Inflammatory macrophage (primary cell): ENCODE measurements at regions not wholly inside any gene's neighbourhood (a gene's known extent, or its start where the extent isn't known, plus 50 kb on each side); places are given as distances from the start of the nearest gene placed in this dataset.
A peak's percentile ranks its signal among the peaks of the same experiment; 100 is the strongest.

Experiments used
- DNase-seq, 2 donors: peaks; one replicate each; pipeline ENCODE4 v3.0.0-alpha.2; 2020 to 2022

- DNase-seq, result peak; percentile 52 to 87
Observed at GRCh38 chr12:111221062-111222026, 147.6 kb downstream of the PHETA1 start.

DNA sequence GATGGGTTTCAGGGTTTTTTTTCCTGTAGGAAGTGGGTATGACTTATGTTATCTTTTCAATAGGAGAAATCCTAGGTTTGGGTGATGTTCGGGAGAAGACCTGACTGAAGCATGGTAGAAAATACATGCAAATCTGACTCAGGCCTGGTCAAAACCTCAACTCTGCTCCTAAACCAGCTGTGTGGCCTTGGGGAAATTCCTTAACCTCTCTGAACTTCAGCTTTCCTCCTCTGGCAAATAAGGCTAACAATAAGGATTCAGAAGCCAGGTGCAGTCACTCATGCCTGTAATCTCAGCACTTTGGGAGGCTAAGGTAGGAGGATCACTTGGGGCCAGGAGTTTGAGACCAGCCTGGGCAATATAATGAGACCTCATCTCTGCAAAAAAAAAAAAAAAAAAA is 148.5 kb downstream of the PHETA1 start:
- no peak for DNase-seq

DNA sequence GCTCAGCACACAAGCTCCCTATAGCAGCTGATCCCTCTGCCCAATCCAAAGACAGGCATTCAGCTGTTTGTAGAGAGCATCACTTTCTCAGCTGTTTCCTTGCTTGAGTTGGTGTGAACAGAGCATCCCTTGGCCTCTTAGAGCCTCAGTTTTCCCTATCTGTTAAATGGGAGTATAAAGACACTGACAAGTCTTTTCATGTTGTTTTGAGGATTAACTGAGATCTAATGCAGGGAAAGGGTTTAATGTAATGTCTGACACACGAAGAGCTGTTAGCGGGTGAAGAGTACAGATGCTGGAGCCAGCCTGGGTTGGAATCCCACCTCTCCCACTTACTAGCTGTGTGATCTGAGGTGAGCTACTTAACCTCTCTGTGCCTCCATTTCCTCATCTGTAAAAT is 149.5 kb downstream of the PHETA1 start:
- no peak for DNase-seq

DNA sequence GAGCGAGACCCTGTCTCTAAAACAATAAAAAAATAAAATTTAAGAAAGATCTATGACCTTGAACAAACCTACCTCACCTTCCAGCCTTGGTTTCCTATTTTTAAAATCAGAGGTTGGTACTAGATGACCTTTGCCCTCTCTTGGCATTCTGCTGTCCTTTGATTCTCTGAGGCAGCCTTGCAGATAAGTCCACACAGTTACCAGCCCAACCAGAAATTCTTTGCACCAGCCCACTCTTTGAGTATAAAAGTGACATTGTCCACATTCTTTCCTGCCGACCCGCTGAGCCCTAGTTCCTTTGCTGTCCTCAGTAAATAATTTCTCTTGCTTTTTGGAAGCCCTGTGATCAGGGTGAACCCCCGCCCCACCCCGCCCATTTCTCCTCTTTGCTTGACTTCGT is 150.4 kb downstream of the PHETA1 start:
- no peak for DNase-seq

DNA sequence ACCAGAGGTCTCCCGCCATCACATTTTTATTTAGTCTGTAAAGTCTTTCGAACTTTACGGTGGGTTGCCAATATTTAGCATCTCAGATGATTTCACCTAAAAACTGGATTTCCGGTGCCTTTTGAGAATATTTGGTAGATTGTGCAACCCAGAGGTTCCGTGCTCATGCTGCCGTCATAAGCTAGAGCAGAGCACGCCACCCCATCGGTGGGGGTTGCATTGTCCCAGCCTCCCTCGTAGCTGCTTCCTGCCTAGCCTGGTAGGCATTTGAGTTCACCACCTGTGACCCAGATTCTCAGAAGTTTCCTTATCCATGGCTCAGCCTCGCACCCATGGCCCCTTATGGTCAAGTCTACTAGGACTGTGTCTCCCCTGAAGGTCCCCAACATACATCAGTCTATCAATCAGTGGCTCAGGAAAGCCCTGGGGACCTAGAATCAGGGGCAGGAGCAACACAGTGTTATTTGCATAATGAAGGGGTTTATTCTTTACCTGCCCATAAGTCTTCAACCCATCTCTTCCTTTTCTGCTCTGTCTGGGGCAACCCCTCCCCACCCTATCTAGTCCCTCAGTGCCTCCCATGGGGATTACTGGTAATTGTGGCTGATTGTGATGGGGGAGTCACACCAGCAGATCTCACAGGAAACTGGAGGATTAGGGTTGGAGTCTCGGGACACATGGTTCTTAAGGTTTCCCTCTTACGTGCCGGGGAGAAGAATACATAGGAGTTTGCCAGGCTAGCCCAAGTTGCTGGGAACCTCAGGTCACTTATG is 152.3 kb downstream of the PHETA1 start:
- peak; percentile 34 to 64 for DNase-seq

DNA sequence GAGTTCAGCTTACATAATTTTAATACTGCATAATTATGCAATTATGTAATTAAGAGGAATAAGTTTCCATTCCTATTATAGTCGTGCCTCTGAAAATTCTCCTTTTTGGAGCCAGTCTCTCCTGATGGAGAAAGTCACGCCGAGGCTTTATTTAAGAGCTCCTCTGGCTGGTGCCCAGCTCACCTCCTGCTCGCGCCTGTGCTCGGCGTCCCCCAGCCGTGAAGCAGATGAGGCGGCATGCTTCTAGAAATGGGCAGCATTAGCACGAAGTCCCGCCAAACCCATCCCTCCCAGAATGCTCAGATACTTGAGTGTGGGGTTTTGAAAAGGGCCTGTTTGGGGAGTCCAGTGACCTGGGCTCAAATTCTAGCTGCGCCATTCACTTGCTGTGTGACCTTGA is 153.0 kb downstream of the PHETA1 start:
- no peak for DNase-seq

DNA sequence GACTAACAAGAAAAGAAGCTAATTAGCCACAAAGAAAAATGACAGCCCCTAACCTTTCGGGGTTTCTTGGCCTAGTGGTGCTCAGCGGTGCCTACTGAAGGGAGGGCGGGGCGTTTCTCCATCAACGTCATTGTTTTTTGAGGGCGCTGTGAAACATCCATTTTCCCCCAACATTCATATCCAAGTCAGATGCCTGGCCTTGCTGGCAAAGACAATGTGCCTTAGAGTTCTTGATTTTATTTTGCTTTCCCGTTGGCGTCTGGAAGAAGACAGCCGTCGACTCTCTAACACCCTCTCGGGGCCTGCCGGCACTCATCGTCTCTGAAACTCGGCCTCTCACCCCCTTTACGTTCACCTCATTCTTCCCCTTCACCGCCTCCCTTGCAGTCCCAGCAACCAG is 154.5 kb downstream of the PHETA1 start:
- DNase-seq, result no peak

DNA sequence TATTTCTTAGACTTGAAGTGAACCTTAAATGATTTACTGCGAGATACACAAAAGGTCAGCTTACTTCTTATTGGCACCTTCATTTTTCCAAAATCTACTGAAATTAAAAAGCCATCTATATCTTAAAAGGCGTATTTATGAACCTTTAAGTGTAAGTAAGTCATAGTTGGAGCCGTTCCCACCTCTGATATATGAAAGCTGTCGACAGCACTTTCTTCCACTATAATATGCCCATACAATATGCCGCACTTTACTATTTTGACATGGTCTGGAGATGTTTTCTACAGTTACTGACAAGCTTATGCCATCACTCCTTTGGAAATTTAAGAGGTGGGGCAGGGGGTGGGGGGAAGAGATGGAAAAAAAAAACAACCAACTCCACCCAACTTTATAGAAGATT is 155.3 kb downstream of the PHETA1 start:
- DNase-seq, result no peak

DNA sequence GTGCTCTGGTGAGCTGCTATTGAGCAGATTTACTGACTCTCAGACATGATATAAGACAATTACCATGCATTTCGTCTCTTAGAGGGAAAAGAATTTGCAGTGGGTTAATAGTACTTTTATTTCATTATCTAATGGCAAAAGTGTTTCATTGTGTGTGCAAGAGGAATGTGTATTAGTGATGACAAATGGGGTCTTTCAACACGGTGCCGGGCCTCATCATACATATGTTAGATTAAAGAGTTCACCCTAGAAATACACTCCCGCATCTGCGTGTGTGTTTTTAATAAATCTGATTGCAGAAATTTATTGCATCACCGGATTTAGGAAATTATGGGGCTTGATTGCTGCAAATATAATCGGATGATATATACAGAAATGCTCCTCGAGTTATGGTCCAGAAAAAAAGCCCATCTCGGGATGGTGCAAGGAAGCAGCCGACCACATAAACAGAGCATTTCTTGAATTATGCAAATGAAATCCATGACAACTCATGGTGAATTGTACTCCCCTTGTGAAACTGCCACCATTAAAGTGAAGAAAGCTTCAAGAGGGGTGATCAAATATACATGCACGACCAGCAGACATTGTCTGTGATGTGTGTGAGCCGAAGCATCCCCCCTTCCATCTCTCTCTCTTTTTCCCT is 156.0 kb downstream of the PHETA1 start:
- no peak for DNase-seq

- no peak for DNase-seq
Observed at GRCh38 chr12:111211910-111212757, 156.8 kb downstream of the PHETA1 start.

DNA sequence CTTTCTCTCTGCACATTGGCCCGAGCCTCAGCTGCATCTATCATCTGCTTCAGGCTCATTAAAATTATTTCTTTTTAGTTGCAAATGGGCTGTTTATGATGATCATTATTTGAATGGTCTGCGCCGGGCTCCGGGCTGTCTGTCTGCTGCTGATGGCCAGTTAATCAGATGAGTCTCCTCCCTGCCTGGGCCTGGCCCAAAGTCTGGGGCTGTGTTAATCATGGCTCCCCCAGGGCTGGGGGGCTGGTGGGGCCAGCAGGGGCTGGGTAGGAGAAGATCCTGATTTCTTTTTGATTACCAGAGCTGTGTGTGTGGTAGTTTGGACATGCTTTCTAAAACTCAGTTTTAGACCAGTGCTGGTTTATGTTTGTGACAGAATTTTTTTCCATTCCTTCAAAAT is 159.1 kb downstream of the PHETA1 start:
- DNase-seq, result no peak

GRCh38 chr12:111207761-111208160 is 161.1 kb downstream of the PHETA1 start:
- DNase-seq, result peak in 1 of 2 donors; percentile 32

DNA sequence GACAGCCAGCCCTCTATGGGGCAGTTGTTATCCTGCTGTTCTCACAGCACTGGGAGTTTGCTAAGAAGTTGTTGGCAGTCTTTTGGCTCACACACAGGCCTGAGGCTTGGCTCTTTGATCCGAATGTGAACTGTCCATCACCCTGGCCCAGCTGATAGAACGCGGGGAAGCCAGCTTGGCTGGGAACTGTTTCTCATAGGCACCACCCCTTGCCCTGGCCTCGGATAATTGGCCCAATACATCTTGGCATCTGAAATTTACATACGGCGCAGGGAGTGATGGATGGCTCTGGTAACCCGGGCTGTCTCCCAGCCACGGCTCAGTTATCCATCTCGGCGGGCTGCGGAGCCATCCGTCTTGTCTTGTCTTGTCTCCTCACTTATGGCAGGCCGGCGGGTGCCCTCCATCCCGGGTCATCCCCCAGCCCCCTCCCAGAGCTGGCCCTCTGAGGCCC is 164.1 kb downstream of the PHETA1 start:
- DNase-seq, result no peak

- DNase-seq, result no peak
Observed at GRCh38 chr12:111203969-111204368, 164.9 kb downstream of the PHETA1 start.

DNA sequence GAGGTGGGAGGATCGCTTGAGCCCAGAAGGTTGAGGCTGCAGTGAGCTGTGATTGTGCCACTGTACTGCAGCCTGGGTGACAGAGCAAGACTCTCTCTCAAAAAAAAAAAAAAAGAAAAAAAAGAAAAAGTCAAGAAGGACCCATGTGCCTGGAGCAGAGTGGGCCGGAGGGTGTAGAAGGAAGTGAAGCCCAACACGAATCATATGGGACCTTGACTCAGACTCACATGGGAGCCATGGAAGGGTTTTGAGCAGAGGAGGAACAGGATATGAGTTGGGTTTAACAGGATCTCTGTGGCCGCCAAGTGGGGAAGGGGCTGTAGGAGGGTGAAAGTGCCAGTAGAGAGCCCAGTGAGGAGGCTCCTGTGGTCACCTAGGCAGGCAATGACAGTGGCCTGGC is 165.4 kb downstream of the PHETA1 start:
- DNase-seq, result peak; percentile 87 to 96

DNA sequence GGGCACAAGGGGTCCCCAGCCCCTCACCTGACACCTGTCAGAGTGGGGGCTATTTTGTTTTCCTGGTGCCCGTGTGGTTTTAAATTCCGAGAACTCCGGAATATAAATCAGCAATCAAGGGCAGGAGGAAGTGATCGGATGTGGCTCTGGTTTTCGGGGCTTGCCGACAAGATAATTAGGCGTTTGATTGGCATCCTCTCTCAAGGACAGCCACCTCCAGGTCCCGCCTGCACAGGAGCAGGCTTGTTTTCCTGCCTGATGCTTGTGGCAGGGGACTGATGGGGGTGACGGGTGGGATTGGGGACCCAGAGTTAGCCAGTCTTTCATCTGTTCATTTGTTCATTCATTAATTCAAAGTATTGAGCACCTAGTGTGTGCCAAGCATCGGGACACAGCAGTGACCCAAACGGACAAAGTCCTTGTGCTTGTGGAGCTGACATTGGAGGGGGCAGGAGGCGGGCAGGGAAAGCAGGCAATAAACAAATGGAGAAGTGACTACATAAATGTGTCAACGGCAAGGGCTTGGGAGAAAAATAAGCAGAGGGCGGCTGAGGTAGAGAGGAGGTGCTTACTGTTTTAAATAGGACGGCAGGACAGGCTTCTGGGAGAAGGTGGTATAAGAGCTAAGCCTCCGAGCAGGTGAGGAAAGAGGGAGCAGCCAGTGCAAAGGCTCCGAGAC is 166.5 kb downstream of the PHETA1 start:
- peak; percentile 28 to 66 for DNase-seq

GRCh38 chr12:111201495-111202236 is 167.2 kb downstream of the PHETA1 start:
- DNase-seq, result peak; percentile 14 to 30

DNA sequence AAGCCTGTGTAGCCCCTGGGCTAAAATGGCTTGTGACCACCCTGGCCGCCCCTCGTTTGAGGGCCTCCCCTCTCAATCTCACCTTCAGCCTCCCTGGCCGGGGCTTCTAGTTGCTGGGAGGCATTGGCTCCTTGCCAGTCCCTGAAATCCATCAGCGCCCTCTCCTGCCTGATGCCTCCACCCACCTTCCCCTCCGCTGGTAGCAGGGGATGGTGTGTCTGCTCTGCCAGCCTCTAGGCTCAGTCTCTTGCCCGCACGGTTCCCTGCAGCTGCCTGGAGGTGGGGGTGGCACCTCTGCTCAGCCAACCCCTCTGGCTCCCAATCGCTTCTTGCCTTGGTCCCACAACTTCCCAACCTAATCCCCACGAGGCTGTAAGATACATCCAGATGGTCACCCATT is 167.9 kb downstream of the PHETA1 start:
- no peak for DNase-seq

- DNase-seq, result no peak
Observed at GRCh38 chr12:111197376-111197944, 171.4 kb downstream of the PHETA1 start.

- DNase-seq, result peak; percentile 73 to 79
Observed at GRCh38 chr12:111196532-111196931, 172.4 kb downstream of the PHETA1 start.
